Muscle layer of colon (tissue), 2 donors: ENCODE measurements at regions not wholly inside any gene's neighbourhood (a gene's known extent, or its start where the extent isn't known, plus 50 kb on each side); places are given as distances from the start of the nearest gene placed in this dataset.

Experiments used
- H3K27ac ChIP-seq: one replicate; pipeline ENCODE4 v1.7.0; 2013; ENCODE audit warnings: low read depth, mild to moderate bottlenecking, low read length, moderate library complexity
- H3K27me3 ChIP-seq, 2 donors: one replicate each; pipeline ENCODE4 v1.7.0; 2013; ENCODE audit warnings: low read length in 2 of 2, mild to moderate bottlenecking in 2 of 2; ENCODE audit not compliant: insufficient read depth in 2 of 2, control insufficient read depth in 1 of 2
- H3K36me3 ChIP-seq: one replicate; pipeline ENCODE4 v1.7.0; 2013; ENCODE audit warnings: mild to moderate bottlenecking, low read length; ENCODE audit not compliant: insufficient read depth
- H3K4me1 ChIP-seq: one replicate; pipeline ENCODE4 v1.7.0; 2013; ENCODE audit warnings: mild to moderate bottlenecking, low read length; ENCODE audit not compliant: insufficient read depth
- H3K4me3 ChIP-seq, 2 donors: one replicate each; pipeline ENCODE4 v1.7.0; 2013; ENCODE audit warnings: low read length in 2 of 2, low read depth in 1 of 2, mild to moderate bottlenecking in 1 of 2, moderate library complexity in 1 of 2
- H3K9ac ChIP-seq: one replicate; pipeline ENCODE4 v1.7.0; 2013; ENCODE audit warnings: low read length
- H3K9me3 ChIP-seq: one replicate; pipeline ENCODE4 v1.7.0; 2013; ENCODE audit warnings: mild to moderate bottlenecking, low read length
- donor health status: abdominal sarcoma.
- donor health status: Adenocarcinoma of cecum.

GRCh38 chr10:88023676-88024075 is 160.3 kb downstream of the PTEN start:
- Histone ChIP-seq H3K9ac (no peak overlapping the region), H3K4me3 (no peak overlapping the region), H3K4me1 (no peaks in the 10 kb centered on the region), H3K27me3 (no peaks in the 10 kb centered on the region), H3K36me3 (no peaks in the 10 kb centered on the region), H3K27ac (no peak overlapping the region), H3K9me3 (no peaks in the 10 kb centered on the region)

- Histone ChIP-seq H3K9ac (no peak overlapping the region), H3K9me3 (no peaks in the 10 kb centered on the region), H3K36me3 (no peaks in the 10 kb centered on the region), H3K27me3 (no peaks in the 10 kb centered on the region), H3K4me3 (no peak overlapping the region), H3K4me1 (no peaks in the 10 kb centered on the region), H3K27ac (no peak overlapping the region)
These were observed 162.6 kb downstream of the PTEN start for GRCh38 chr10:88026031-88026430.

- Histone ChIP-seq H3K9ac (no peak overlapping the region), H3K4me3 (no peak overlapping the region), H3K27me3 (no peaks in the 10 kb centered on the region), H3K36me3 (no peaks in the 10 kb centered on the region), H3K27ac (no peak overlapping the region), H3K4me1 (no peaks in the 10 kb centered on the region), H3K9me3 (no peaks in the 10 kb centered on the region)
These were observed 164.1 kb downstream of the PTEN start for GRCh38 chr10:88027570-88027969.

- Histone ChIP-seq H3K9ac (no peak overlapping the region), H3K36me3 (no peaks in the 10 kb centered on the region), H3K27ac (no peak overlapping the region), H3K4me1 (no peaks in the 10 kb centered on the region), H3K4me3 (no peak overlapping the region), H3K27me3 (no peaks in the 10 kb centered on the region), H3K9me3 (no peaks in the 10 kb centered on the region)
These were observed 164.6 kb downstream of the PTEN start for GRCh38 chr10:88028072-88028471.

GRCh38 chr10:88028654-88029053 is 165.2 kb downstream of the PTEN start:
- Histone ChIP-seq H3K4me3 (no peak overlapping the region), H3K9me3 (no peaks in the 10 kb centered on the region), H3K9ac (no peak overlapping the region), H3K27ac (no peak overlapping the region), H3K27me3 (no peaks in the 10 kb centered on the region), H3K4me1 (no peaks in the 10 kb centered on the region), H3K36me3 (no peaks in the 10 kb centered on the region)

- H3K27ac ChIP-seq, result no peak overlapping the region
- H3K9me3 ChIP-seq, result no peaks in the 10 kb centered on the region
- no peak overlapping the region for H3K9ac ChIP-seq
These were observed 169.1 kb downstream of the PTEN start for GRCh38 chr10:88032566-88032965.

GRCh38 chr10:88033385-88033784 is 170.0 kb downstream of the PTEN start:
- no peak overlapping the region for H3K9ac ChIP-seq
- H3K4me1 ChIP-seq, result no peaks in the 10 kb centered on the region
- no peaks in the 10 kb centered on the region for H3K36me3 ChIP-seq
- no peaks in the 10 kb centered on the region for H3K9me3 ChIP-seq
- H3K4me3 ChIP-seq, result no peak overlapping the region
- no peak overlapping the region for H3K27ac ChIP-seq
- H3K27me3 ChIP-seq, result no peaks in the 10 kb centered on the region

More at GRCh38 chr10:88032566-88032965, 169.1 kb downstream of the PTEN start:
- no peaks in the 10 kb centered on the region for H3K27me3 ChIP-seq
- no peaks in the 10 kb centered on the region for H3K4me1 ChIP-seq
- H3K36me3 ChIP-seq, result no peaks in the 10 kb centered on the region
- H3K4me3 ChIP-seq, result no peak overlapping the region

GRCh38 chr10:88033793-88034192 is 170.4 kb downstream of the PTEN start:
- H3K27ac ChIP-seq, result no peak overlapping the region
- H3K4me3 ChIP-seq, result no peak overlapping the region
- no peak overlapping the region for H3K9ac ChIP-seq
- H3K9me3 ChIP-seq, result no peaks in the 10 kb centered on the region
- no peaks in the 10 kb centered on the region for H3K4me1 ChIP-seq
- no peaks in the 10 kb centered on the region for H3K27me3 ChIP-seq
- no peaks in the 10 kb centered on the region for H3K36me3 ChIP-seq

- no peaks in the 10 kb centered on the region for H3K36me3 ChIP-seq
- H3K27ac ChIP-seq, result no peak overlapping the region
- no peaks in the 10 kb centered on the region for H3K9me3 ChIP-seq
- no peaks in the 10 kb centered on the region for H3K27me3 ChIP-seq
- no peaks in the 10 kb centered on the region for H3K4me1 ChIP-seq
- no peak overlapping the region for H3K9ac ChIP-seq
- no peak overlapping the region for H3K4me3 ChIP-seq
These were observed 172.7 kb downstream of the PTEN start for GRCh38 chr10:88036126-88036525.

GRCh38 chr10:88037623-88038022 is 174.2 kb downstream of the PTEN start:
- Histone ChIP-seq H3K4me1 (no peaks in the 10 kb centered on the region), H3K27me3 (no peaks in the 10 kb centered on the region), H3K9ac (no peak overlapping the region), H3K36me3 (no peaks in the 10 kb centered on the region), H3K9me3 (no peaks in the 10 kb centered on the region), H3K27ac (no peak overlapping the region), H3K4me3 (no peak overlapping the region)

- Histone ChIP-seq H3K9me3 (no peaks in the 10 kb centered on the region), H3K36me3 (no peaks in the 10 kb centered on the region), H3K4me3 (no peak overlapping the region), H3K4me1 (no peaks in the 10 kb centered on the region), H3K9ac (no peak overlapping the region), H3K27me3 (no peaks in the 10 kb centered on the region), H3K27ac (no peak overlapping the region)
These were observed 174.8 kb downstream of the PTEN start for GRCh38 chr10:88038268-88038667.

GRCh38 chr10:88039496-88040200 is 176.2 kb downstream of the PTEN start:
- Histone ChIP-seq H3K36me3 (no peaks in the 10 kb centered on the region), H3K9ac (no peak overlapping the region), H3K9me3 (no peaks in the 10 kb centered on the region), H3K4me1 (no peaks in the 10 kb centered on the region), H3K27me3 (no peaks in the 10 kb centered on the region), H3K27ac (no peak overlapping the region), H3K4me3 (no peak overlapping the region)
